Fibroblast of mammary gland (primary cell): ENCODE measurements at regions not wholly inside any gene's neighbourhood (a gene's known extent, or its start where the extent isn't known, plus 50 kb on each side); places are given as distances from the start of the nearest gene placed in this dataset.

ENCODE experiments used
- DNase-seq: peaks from one replicate; pipeline ENCODE4 v3.0.0-alpha.2; 2010; ENCODE audit warnings: low read depth
- H3K4me3 ChIP-seq: 2 replicates; pipeline ENCODE4 v1.5.1; 2011; ENCODE audit warnings: low read depth, mild to moderate bottlenecking, low read length, moderate library complexity; ENCODE audit not compliant: control insufficient read depth
- CTCF ChIP-seq: conservative IDR thresholded peaks from 2 replicates; pipeline ENCODE4 v1.5.1; 2011; ENCODE audit warnings: low read depth, low read length, inconsistent platforms; ENCODE audit not compliant: control insufficient read depth, insufficient read depth

GRCh38 chr2:129902731-129903585, 76.5 kb upstream of the RAB6C start:
- no peak for TF ChIP-seq CTCF
- no peak overlapping the region for H3K4me3 ChIP-seq
- no peak for DNase-seq

- H3K4me3 ChIP-seq = no peak overlapping the region
- no peak for TF ChIP-seq CTCF
- no peak for DNase-seq
Observed at GRCh38 chr2:129903586-129904425, 75.7 kb upstream of the RAB6C start.

DNA sequence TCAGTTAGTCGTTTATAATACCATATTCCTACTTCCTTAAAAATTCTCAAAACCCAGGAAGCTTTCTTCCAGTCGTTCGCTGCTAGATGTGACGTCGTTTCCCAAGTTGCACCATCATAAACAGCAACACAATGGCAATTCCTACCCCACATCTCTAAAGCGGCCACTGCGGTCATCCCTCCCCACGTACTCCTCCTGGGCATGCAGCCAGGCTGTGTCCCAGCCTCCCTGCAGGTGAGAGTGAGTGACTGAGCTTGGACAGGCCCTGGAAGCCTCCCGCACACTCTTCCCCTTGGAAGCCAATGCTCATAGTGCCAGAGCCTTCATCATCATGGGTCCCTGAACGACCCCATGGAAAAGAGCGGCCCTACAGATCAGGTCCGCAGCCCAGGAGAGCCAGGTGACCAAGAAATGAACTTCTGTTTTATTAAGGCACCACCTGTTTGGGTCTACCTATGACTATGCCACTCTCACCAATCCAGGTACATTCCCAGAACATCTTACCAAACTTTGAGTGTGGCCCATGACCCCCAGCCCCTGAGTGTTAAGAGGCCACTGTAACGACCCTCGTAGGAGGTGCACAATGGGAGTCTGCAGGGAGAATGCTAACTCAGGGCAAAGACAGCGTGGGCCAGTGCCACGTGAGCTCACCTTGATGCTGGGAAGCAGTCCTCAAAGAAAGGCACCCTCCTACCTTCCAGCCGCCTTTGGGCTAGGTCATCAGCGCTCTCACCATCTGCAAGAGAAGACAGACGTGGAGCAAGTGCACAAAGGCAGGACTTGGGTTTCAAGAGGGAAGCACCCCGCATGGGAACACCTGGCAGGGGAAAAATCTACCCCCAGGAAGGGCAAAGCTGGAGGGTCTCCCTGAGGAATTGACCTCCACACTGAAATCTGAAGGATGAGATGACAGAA, 74.7 kb upstream of the RAB6C start:
- DNase-seq = no peak
- no peak for TF ChIP-seq CTCF
- no peak overlapping the region for H3K4me3 ChIP-seq

- DNase-seq = no peak
- no peak for TF ChIP-seq CTCF
- H3K4me3 ChIP-seq = no peak overlapping the region
Observed at GRCh38 chr2:129905664-129906081, 73.8 kb upstream of the RAB6C start.

- H3K4me3 ChIP-seq = no peak overlapping the region
- no peak for DNase-seq
- TF ChIP-seq CTCF = no peak
Observed at GRCh38 chr2:129906139-129906860, 73.2 kb upstream of the RAB6C start.

GRCh38 chr2:129906861-129907235, 72.6 kb upstream of the RAB6C start:
- H3K4me3 ChIP-seq = no peak overlapping the region
- TF ChIP-seq CTCF = no peak
- DNase-seq = no peak
